Keratinocyte (primary cell): ENCODE measurements at regions not wholly inside any gene's neighbourhood (a gene's known extent, or its start where the extent isn't known, plus 50 kb on each side); places are given as distances from the start of the nearest gene placed in this dataset.

Experiments used
- DNase-seq: peaks from one replicate; pipeline ENCODE4 v3.0.0-alpha.2; 2011; ENCODE audit warnings: low read depth, missing footprints, low spot score
- FAIRE-seq: peaks from 2 replicates; lab custom pipeline; 2011; peaks lifted over from hg19 to GRCh38; lab: Jason Lieb, UNC
- H2AFZ ChIP-seq: 2 replicates; pipeline ENCODE4 v1.6.0; 2012; ENCODE audit warnings: low read length, control low read depth, inconsistent platforms; ENCODE audit not compliant: control insufficient read depth
- H3K27ac ChIP-seq: 2 replicates; pipeline ENCODE4 v1.5.1; 2011; ENCODE audit warnings: low read length; ENCODE audit not compliant: control insufficient read depth, insufficient read depth
- H3K27me3 ChIP-seq: 3 replicates; pipeline ENCODE4 v1.6.0; 2011; ENCODE audit warnings: low read length; ENCODE audit not compliant: control insufficient read depth, insufficient read depth; ENCODE audit errors: extremely low read depth
- H3K36me3 ChIP-seq, 2 experiments: 2 replicates in 1 of 2; 3 replicates in 1 of 2; pipeline ENCODE4 v1.5.1; 2011; ENCODE audit warnings: low read length in 2 of 2, mild to moderate bottlenecking in 1 of 2; ENCODE audit not compliant: control insufficient read depth in 2 of 2, insufficient read depth in 2 of 2; ENCODE audit errors: extremely low read depth in 1 of 2
- H3K4me1 ChIP-seq: 3 replicates; pipeline ENCODE4 v1.5.1; 2011; ENCODE audit warnings: low read length; ENCODE audit not compliant: control insufficient read depth, insufficient read depth; ENCODE audit errors: extremely low read depth
- H3K4me2 ChIP-seq: 3 replicates; pipeline ENCODE4 v1.6.0; 2011; ENCODE audit warnings: low read depth, low read length; ENCODE audit not compliant: control insufficient read depth, insufficient read depth; ENCODE audit errors: extremely low read depth
- H3K4me3 ChIP-seq, 3 experiments: fragments of 200-600 bp in 1 of 3; sonication (generic) in 1 of 3; 2 replicates in 2 of 3; 3 replicates in 1 of 3; pipeline ENCODE4 v1.5.1; 2011 to 2016; ENCODE audit warnings: low read length in 3 of 3, mild to moderate bottlenecking in 3 of 3, control low read depth in 2 of 3, inconsistent platforms in 1 of 3, low read depth in 1 of 3, mixed read lengths in 1 of 3, mixed run types in 1 of 3, moderate library complexity in 1 of 3; ENCODE audit not compliant: control insufficient read depth in 2 of 3, insufficient read depth in 2 of 3; ENCODE audit errors: extremely low read depth in 1 of 3
- H3K79me2 ChIP-seq: 2 replicates; pipeline ENCODE4 v1.6.0; 2012; ENCODE audit warnings: low read length; ENCODE audit not compliant: control insufficient read depth, insufficient read depth
- H3K9ac ChIP-seq: 3 replicates; pipeline ENCODE4 v1.6.0; 2011; ENCODE audit warnings: low read length; ENCODE audit not compliant: control insufficient read depth, insufficient read depth; ENCODE audit errors: extremely low read depth
- H3K9me1 ChIP-seq: 3 replicates; pipeline ENCODE4 v1.6.0; 2011; ENCODE audit warnings: low read length; ENCODE audit not compliant: control insufficient read depth, insufficient read depth; ENCODE audit errors: extremely low read depth
- H3K9me3 ChIP-seq: 2 replicates; pipeline ENCODE4 v1.5.1; 2012; ENCODE audit warnings: low read depth, low read length; ENCODE audit not compliant: control insufficient read depth
- H4K20me1 ChIP-seq: 3 replicates; pipeline ENCODE4 v1.6.0; 2011; ENCODE audit warnings: low read length; ENCODE audit not compliant: control insufficient read depth, insufficient read depth; ENCODE audit errors: extremely low read depth
- EZH2 ChIP-seq: IDR thresholded peaks from one replicate; pipeline ENCODE4 v1.6.1; 2012; ENCODE audit warnings: inconsistent platforms, mild to moderate bottlenecking, low read length, moderate library complexity
- dilution Hi-C: fragments of 300-500 bp; cut with MboI; formaldehyde crosslinking; loops from one replicate; pipeline ENCODE4 v1.7.0; 2020; ENCODE audit warnings: low sequenced_read_pairs; ENCODE audit not compliant: extremely low pct_ligation_motif_present
- TF ChIP-seq, protein P1 (sequence below), 3 experiments: IDR thresholded peaks in 1 of 3; conservative IDR thresholded peaks in 1 of 3; optimal IDR thresholded peaks in 1 of 3; 2 replicates in 2 of 3; 3 replicates in 1 of 3; pipeline versions ENCODE3 to v1.5.1; 2011; ENCODE audit warnings: low read length in 3 of 3, mild to moderate bottlenecking in 3 of 3, moderate library complexity in 2 of 3, control low read depth in 1 of 3, inconsistent platforms in 1 of 3; ENCODE audit not compliant: insufficient read depth in 2 of 3; ENCODE audit errors: extremely low read depth in 1 of 3

DNA sequence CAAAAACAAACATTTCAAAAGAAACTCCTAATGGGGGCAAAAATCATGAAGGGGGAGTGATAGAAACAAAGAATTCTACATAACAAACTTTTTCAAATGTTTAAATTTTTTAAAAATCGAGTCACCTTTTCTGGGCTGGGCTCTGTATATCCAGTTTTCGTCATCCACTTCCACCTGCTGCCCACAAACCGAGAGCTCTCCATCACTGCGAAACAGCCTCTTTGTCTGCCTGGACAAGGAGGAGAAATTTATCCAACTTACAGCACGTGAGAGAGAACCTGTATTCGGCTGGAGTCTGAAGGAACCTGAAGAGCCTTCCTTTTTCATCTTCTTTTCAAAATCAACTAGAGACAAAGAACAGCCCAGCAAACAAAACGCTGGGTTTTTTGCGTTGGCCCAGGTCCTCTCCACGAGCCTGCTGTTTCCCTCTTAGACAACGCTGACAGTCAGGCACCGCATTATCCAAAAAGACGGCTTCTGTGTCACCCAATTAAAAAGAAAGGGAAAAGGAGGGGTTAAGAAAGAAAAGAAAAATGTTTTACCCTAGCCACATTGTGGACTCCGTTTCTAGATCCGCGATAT, 72.4 kb upstream of the NHSL1 start:
- Histone ChIP-seq H3K9ac (peak overlapping the region; percentile 39), H3K27ac (peak overlapping the region; percentile 1), H4K20me1 (peaks cover 15% of the 10 kb centered on the region), H3K36me3 (peaks cover 0 to 5% of the 10 kb centered on the region in 2 experiments), H3K27me3 (no peaks in the 10 kb centered on the region), H3K79me2 (peaks cover 50% of the 10 kb centered on the region), H3K9me3 (no peaks in the 10 kb centered on the region), H2AFZ (no peak overlapping the region), H3K4me1 (peaks cover 17% of the 10 kb centered on the region), H3K4me2 (peak overlapping the region; percentile 83), H3K4me3 (peak overlapping the region in 2 of 3 experiments; percentile 33 to 58), H3K9me1 (peaks cover 4% of the 10 kb centered on the region)
- FAIRE-seq (no peak), DNase-seq (no peak)
- TF ChIP-seq, protein P1, sequence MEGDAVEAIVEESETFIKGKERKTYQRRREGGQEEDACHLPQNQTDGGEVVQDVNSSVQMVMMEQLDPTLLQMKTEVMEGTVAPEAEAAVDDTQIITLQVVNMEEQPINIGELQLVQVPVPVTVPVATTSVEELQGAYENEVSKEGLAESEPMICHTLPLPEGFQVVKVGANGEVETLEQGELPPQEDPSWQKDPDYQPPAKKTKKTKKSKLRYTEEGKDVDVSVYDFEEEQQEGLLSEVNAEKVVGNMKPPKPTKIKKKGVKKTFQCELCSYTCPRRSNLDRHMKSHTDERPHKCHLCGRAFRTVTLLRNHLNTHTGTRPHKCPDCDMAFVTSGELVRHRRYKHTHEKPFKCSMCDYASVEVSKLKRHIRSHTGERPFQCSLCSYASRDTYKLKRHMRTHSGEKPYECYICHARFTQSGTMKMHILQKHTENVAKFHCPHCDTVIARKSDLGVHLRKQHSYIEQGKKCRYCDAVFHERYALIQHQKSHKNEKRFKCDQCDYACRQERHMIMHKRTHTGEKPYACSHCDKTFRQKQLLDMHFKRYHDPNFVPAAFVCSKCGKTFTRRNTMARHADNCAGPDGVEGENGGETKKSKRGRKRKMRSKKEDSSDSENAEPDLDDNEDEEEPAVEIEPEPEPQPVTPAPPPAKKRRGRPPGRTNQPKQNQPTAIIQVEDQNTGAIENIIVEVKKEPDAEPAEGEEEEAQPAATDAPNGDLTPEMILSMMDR (optimal IDR thresholded peaks at IDR 0.05 in 1 of 3, IDR thresholded peaks at IDR 0.05 in 1 of 3, conservative IDR thresholded peaks at IDR 0.05 in 1 of 3; ENCODE audit: extremely low read depth in 1 of 3, insufficient read depth in 2 of 3, low read length in 3 of 3), result no peak
- no peak for TF ChIP-seq EZH2
- dilution Hi-C loops, result no loop called here

DNA sequence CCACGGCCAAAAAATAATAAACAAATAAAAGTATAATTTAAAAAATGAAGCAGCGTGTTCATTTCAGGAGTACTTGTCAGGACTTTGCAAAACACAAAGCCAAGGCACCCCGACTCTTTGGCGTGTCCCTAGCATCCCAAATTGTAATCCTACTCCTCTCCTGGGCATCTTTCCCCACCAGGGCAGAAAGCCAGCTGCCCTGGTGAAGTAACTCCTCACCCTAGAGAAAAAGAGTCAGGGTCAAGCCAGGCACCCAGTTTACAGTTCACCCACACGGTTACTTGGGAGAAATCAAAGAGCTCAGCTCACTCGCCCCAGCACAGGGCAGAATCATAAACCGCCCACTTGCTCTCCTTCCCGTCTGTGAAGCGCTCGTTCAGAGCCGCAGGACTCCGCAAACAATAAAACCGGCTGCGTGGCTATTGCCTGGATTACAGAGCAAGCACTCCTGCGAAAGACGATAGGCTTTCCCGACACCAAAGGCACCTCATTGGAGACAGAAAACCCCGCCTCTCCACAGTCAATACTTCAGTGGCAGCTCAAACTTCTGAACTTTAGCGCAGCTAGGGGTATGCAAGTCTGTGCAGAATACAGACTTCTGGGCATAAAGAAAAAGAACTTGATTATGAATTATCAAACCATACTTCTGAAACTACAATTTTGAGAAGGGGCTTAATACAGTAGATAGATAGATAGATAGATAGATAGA, 73.0 kb upstream of the NHSL1 start:
- Histone ChIP-seq H3K4me3 (peak overlapping the region in 2 of 3 experiments; percentile 33 to 58), H3K27me3 (no peaks in the 10 kb centered on the region), H3K9me1 (peaks cover 4% of the 10 kb centered on the region), H3K4me2 (peak overlapping the region; percentile 83), H2AFZ (no peak overlapping the region), H3K4me1 (peaks cover 17% of the 10 kb centered on the region), H3K79me2 (peaks cover 53% of the 10 kb centered on the region), H3K27ac (peak overlapping the region; percentile 1), H4K20me1 (peaks cover 15% of the 10 kb centered on the region), H3K9me3 (no peaks in the 10 kb centered on the region), H3K9ac (peak overlapping the region; percentile 39), H3K36me3 (peaks cover 0 to 5% of the 10 kb centered on the region in 2 experiments)
- FAIRE-seq (peak; percentile 36), DNase-seq (no peak)
- TF ChIP-seq, protein P1 (optimal IDR thresholded peaks at IDR 0.05 in 1 of 3, IDR thresholded peaks at IDR 0.05 in 1 of 3, conservative IDR thresholded peaks at IDR 0.05 in 1 of 3; ENCODE audit: extremely low read depth in 1 of 3, insufficient read depth in 2 of 3, low read length in 3 of 3), result no peak
- no peak for TF ChIP-seq EZH2
- dilution Hi-C loops, result no loop called here
